GM03348 (cell line): ENCODE measurements at regions not wholly inside any gene's neighbourhood (a gene's known extent, or its start where the extent isn't known, plus 50 kb on each side); places are given as distances from the start of the nearest gene placed in this dataset.
"Not testable (repeated sequence)": the region's sequence is repeated elsewhere in the genome, so short reads cannot be mapped to it uniquely, and the experiment has no call there.

Experiments
- DNase-seq: peaks from one replicate; pipeline ENCODE4 v3.0.0; 2012; ENCODE audit warnings: low spot score

GRCh38 chr3:29141197-29141917, 139.5 kb upstream of the RBMS3 start:
- DNase-seq = peak; percentile 17

- peak; percentile 9 for DNase-seq
Observed at GRCh38 chr3:29141918-29142275, 139.0 kb upstream of the RBMS3 start.

GRCh38 chr3:29143151-29143550, 137.7 kb upstream of the RBMS3 start:
- no peak for DNase-seq

GRCh38 chr3:29144361-29144760, 136.5 kb upstream of the RBMS3 start:
- DNase-seq = no peak

GRCh38 chr3:29144807-29145206, 136.1 kb upstream of the RBMS3 start:
- peak; percentile 55 for DNase-seq

- no peak for DNase-seq
Observed at GRCh38 chr3:29145360-29145759, 135.5 kb upstream of the RBMS3 start.

- DNase-seq = no peak
Observed at GRCh38 chr3:29152379-29152778, 128.5 kb upstream of the RBMS3 start.

- no peak for DNase-seq
Observed at GRCh38 chr3:29153811-29154210, 127.1 kb upstream of the RBMS3 start.

GRCh38 chr3:29156086-29156715, 124.7 kb upstream of the RBMS3 start:
- DNase-seq = no peak

- DNase-seq = no peak
Observed at GRCh38 chr3:29164825-29165224, 116.0 kb upstream of the RBMS3 start.

- DNase-seq = no peak
Observed at GRCh38 chr3:29167180-29167579, 113.7 kb upstream of the RBMS3 start.

- no peak for DNase-seq
Observed at GRCh38 chr3:29168081-29168480, 112.8 kb upstream of the RBMS3 start.

- no peak for DNase-seq
Observed at GRCh38 chr3:29168696-29169095, 112.2 kb upstream of the RBMS3 start.

GRCh38 chr3:29169451-29169850, 111.4 kb upstream of the RBMS3 start:
- DNase-seq = no peak

GRCh38 chr3:29171043-29171990, 109.6 kb upstream of the RBMS3 start:
- no peak for DNase-seq

GRCh38 chr3:29176501-29176900, 104.4 kb upstream of the RBMS3 start:
- no peak for DNase-seq

- DNase-seq = no peak
Observed at GRCh38 chr3:29178809-29179793, 101.8 kb upstream of the RBMS3 start.

- no peak for DNase-seq
Observed at GRCh38 chr3:29181149-29181780, 99.6 kb upstream of the RBMS3 start.

GRCh38 chr3:29181872-29182271, 99.0 kb upstream of the RBMS3 start:
- DNase-seq = no peak

GRCh38 chr3:29182828-29183227, 98.0 kb upstream of the RBMS3 start:
- not testable (repeated sequence) for DNase-seq
